ENCODE measurements at regions not wholly inside any gene's neighbourhood (a gene's known extent, or its start where the extent isn't known, plus 50 kb on each side); places are given as distances from the start of the nearest gene placed in this dataset.

DNA sequence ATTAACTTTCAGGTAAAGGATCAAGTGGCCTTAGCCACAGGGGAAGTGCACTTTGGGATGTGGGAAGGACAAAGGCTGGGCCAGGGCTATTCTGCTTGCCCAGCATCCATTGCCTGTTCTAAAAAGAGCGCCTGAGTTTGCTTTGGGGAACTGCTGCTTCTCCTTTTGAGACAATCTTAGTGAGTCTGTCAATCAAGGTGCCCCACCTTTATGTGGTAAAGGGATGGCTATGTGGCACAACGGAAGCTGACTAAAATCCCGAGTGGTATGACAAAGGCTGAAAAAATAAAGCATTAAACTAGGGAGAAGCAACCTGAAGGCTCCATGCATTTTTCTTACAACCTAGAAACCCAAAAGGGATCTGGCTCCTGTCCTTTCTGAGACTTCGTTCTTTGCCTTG lies 540.5 kb downstream of the SLC4A3 start:
- no peak for DNase-seq (ENCODE audit: low read depth)

GRCh38 chr2:220168891-220169546 lies 541.6 kb downstream of the SLC4A3 start:
- no peak for DNase-seq (ENCODE audit: low read depth)

DNA sequence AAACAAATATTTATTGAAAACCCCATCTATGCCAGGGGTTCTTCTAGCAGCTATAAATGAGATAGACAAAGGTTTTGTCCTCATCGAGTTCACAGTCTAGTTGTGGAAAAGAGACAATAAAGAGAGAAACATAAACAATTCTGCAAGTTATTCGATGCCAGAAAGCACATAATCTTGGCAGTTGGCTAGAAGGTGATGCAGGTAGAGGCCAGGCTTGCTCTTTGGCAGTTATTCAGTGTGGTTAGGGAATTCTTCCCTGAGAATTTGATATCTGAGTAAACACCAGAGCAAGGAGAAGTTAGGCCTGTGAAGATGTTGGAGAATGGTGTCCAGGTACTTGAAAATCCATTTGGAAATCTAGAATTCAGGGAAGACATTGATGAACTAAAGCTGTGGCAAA lies 547.4 kb downstream of the SLC4A3 start:
- no peak for DNase-seq (ENCODE audit: low read depth)

- DNase-seq (ENCODE audit: low read depth): no peak
Measured at GRCh38 chr2:220175967-220176366, 548.5 kb downstream of the SLC4A3 start.

- no peak for DNase-seq (ENCODE audit: low read depth)
Measured at GRCh38 chr2:220178991-220179695, 551.7 kb downstream of the SLC4A3 start.

DNA sequence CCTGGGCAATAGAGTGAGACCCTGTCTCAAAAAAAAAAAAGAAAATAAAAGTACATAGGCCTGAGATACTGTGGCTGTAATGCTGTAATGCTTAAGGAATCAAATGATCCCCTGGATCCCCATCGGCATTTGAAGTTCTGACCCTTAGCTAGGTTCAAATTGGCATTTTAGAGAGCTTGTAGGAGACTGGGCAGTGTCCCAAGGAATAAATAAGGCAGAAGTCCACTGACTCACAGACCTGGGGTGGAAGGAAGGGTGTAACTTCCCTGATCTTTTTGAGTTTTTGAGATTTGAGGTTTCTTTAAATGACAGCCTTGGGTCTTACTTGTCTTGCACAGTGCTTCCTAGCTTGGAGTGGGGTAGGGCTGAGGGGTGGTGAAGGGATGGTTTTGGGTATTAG lies 553.7 kb downstream of the SLC4A3 start:
- no peak for DNase-seq (ENCODE audit: low read depth)

DNA sequence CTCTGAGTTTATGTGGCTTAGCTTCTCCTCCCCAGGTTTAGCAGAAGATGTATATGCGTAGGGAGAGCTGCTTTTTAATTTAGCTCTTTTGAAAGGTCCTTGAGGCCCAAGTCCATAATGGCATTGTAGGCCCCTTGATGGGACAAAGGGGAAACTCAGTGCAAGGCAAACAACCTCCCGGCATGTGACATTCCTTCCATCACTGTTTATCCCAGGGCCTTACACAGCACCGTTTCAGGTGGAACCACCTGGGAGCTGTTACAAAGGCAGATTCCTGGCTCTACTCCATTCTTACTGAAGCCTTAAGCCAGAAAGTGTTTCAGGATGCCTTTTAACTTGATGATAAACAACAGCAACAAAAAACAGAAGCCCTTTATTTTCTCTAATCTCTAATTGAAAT lies 555.4 kb downstream of the SLC4A3 start:
- no peak for DNase-seq (ENCODE audit: low read depth)

- DNase-seq (ENCODE audit: low read depth): no peak
Measured at GRCh38 chr2:220185766-220186305, 558.4 kb downstream of the SLC4A3 start.

DNA sequence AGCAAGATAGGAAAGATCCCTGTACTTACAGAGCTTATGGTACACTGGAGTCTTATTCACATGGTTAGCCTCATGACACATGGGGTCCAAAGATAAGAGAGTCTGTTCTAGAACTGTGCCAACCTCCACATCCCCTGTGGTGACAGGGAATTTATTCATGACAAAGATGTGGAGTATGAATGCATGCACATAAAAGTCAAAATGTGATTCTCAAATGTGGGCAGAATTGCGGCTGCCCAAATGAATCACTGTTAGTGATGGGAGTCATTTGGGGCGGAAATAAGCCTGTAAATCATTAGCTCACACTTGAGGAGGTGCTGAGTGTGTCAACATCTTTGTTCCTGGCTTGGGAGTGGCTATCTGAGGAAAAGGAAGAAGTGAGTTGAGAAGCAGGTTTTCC lies 560.6 kb downstream of the SLC4A3 start:
- DNase-seq (ENCODE audit: low read depth): peak; percentile 81

GRCh38 chr2:220191031-220191430 lies 563.6 kb downstream of the SLC4A3 start:
- DNase-seq (ENCODE audit: low read depth): no peak

- DNase-seq (ENCODE audit: low read depth): no peak
Measured at GRCh38 chr2:220191737-220192136, 564.3 kb downstream of the SLC4A3 start.

GRCh38 chr2:220192994-220193753 lies 565.7 kb downstream of the SLC4A3 start:
- DNase-seq (ENCODE audit: low read depth): no peak

DNA sequence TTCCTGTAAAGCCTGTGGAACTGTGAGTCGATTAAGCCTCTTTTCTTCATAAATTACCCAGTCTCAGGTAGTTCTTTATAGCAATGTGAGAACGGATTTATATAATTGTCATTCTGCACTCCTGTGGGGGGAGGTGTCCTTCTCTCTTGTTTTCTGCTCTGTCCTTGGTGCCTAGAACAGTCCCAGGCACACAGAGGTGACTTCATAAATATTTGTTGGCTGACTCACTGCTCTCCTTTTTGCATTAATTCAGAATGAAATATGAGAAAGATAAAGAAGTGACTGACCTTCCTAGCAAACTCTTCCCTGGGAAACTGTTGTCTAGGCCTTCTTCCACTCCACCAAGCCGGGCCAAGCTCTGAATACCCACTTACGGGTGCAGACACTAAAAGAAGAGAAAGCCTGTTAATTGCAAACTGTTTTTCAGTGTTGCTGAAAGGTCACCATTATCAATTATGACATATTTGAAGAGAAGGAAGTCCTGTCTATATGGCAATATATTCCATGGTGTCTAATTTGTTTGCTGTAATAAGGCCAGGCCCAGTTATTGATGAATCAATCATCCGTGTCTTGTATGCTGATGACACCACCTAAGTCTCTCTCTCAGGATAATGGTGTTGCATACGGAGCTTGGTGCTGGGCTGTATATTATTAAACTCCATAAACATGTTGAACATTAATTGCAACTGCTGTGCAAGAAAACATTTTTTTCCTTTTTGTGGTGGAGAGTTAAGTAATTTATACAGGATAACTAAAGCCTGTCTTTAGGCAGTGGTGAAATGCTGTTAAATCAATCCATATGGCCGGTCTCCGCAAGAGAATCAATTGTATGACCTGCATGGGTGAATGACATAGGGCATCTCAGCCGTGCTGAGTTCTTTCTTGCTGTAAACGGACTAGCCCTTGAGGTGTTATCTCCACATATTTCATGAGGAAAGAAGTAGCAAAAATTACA lies 567.5 kb downstream of the SLC4A3 start:
- DNase-seq (ENCODE audit: low read depth): no peak

- DNase-seq (ENCODE audit: low read depth): peak; percentile 71
Measured at GRCh38 chr2:220198896-220199295, 571.5 kb downstream of the SLC4A3 start.

GRCh38 chr2:220202066-220202465 lies 574.6 kb downstream of the SLC4A3 start:
- no peak for DNase-seq (ENCODE audit: low read depth)

DNA sequence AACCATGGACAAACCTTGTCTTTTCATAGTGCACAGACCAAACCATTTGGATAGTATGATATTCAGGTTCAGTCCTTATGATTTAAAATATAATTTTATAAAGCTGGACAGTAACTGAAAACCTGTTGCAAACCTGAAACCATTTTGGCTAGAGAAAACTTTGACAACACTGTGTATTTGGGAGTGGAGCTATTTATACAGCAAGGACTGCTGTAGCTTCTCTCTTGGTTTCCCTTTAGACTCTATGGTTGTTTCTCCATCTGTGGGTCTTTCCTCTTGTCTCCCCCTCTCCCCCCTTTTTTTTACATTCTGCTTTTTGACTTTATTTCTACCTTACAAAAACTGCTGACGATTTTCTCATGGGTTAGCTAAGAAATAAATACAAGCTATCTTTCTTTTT lies 581.7 kb downstream of the SLC4A3 start:
- DNase-seq (ENCODE audit: low read depth): no peak

DNA sequence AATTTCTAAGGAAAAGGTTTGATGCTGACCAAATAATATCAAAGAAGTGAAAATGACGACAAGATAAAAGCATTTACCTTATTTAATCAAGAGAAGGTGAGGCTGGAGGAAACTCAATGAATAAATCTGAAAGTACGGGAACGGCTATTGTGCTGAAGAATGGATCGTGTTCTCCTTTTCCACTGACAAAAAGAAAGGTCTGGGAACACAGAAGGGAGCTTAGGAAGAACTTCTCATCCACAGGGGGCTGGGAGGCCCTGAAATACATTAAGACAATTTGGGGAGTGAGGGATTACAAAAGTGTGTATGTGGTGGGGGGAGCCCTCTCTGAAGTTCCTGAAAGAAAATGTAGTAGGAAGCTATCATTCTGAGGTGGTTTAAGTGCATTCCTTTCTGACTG lies 582.3 kb downstream of the SLC4A3 start:
- DNase-seq (ENCODE audit: low read depth): no peak

DNA sequence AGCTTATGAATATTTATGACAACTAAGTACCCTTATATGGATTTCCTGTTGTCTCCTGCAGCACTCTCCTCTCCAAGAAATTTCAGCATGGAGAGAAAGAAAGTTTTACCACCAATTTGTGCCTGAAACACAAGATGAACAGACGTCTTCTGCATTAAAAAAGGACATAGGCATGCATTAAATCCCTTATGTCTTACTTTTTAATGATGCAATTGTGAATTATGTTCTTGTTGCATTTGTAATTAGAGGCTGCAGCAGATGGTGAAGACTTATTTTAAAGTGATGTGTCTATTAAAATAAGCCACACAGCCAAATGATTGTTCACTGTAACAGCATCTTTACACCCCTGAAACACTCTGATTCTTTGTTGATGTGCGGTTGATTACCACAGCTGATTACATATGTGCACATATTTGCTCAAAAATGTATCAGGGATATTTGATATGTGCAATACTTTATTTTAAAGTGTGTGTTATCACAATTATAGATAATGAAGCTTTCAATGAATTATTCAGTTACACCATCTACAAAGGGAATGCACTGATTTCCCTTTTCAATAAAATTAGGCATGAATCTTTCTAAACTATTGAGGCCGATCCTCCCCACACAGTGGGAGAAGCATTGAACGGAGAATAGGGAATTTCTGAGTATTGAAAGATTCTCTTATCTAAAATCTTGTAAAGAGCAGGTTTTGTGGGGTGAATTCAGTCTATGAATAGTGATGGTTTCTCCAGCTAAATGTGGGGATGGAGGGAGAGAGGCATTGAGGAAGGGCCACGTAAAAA lies 585.1 kb downstream of the SLC4A3 start:
- DNase-seq (ENCODE audit: low read depth): no peak

- no peak for DNase-seq (ENCODE audit: low read depth)
Measured at GRCh38 chr2:220215785-220216184, 588.4 kb downstream of the SLC4A3 start.

DNA sequence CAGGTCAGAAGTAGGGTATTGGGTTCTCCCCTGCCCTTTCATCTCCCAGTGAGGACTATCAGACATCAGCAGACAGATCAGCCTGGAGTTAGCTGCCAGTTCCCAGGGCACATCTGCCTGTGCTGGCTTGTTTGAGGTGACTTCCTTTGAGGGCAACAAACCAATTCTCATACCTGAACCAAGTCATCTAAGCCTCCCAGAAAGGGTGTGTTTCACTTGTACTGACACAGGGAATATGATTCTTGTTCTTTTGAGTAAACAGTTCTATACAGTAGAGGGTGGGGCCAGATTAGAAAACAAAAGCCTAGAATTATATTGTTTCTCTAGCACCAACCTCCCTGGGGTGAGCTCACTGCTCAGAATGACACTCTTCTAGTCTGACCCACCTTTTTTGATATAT lies 591.9 kb downstream of the SLC4A3 start:
- DNase-seq (ENCODE audit: low read depth): no peak

DNA sequence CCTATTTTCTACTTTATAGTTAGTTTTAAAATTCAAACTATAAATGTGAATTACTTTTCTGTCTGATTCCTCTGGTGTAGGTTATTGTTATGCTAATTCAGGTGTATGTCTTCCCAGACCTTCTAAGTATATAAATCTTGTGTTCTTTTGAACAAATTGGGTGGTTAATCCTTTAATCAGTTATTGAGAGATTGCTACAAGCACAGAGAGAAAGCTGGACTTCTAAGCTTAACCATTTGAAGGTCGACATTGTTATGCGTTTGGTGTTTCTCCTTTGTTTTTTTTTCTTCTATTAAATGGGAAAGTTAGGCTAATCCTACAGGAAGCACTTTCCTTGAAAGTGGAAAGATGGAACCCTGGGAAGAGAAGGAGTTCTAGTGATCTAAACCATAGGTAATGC lies 592.6 kb downstream of the SLC4A3 start:
- DNase-seq (ENCODE audit: low read depth): no peak
